OCI-LY7 (cell line): ENCODE measurements at regions not wholly inside any gene's neighbourhood (a gene's known extent, or its start where the extent isn't known, plus 50 kb on each side); places are given as distances from the start of the nearest gene placed in this dataset.
A peak's percentile ranks its signal among the peaks of the same experiment; 100 is the strongest.

Source experiments
- BruUV-seq: library from RNA; stranded (reverse); fragments of 400-500 nt; replicated peaks from 2 replicates; lab custom pipeline; 2021; lab: Mats Ljungman, UMichigan
- CTCF ChIA-PET: fragments of 300-600 bp; sonication (Branson Sonifier 250); formaldehyde crosslinking; loops from one replicate; lab custom pipeline; 2022; ENCODE audit warnings: antibody characterized with exemption; ENCODE audit not compliant: unreplicated experiment; lab: Charles Lee
- POLR2A ChIA-PET: fragments of 300-600 bp; sonication (Branson Sonifier 250); formaldehyde crosslinking; loops from one replicate; lab custom pipeline; 2022; ENCODE audit warnings: antibody characterized with exemption; lab: Charles Lee
- DNase-seq: peaks from one replicate; pipeline ENCODE4 v3.0.0-alpha.2; 2015; ENCODE audit warnings: low spot score
- H2AFZ ChIP-seq: fragments of 200-600 bp; sonication (generic), shearing (Covaris generic); 2 replicates; pipeline ENCODE4 v1.6.1; 2014; ENCODE audit warnings: mild to moderate bottlenecking, antibody characterized with exemption, low read length, moderate library complexity
- H3K27ac ChIP-seq: fragments of 200-600 bp; sonication (generic); 2 replicates; pipeline ENCODE4 v1.5.1; 2014; ENCODE audit warnings: mixed run types, low read depth, mild to moderate bottlenecking, moderate library complexity, low read length, inconsistent platforms; ENCODE audit not compliant: poor library complexity, severe bottlenecking
- H3K36me3 ChIP-seq: fragments of 200-600 bp; sonication (generic); 2 replicates; pipeline ENCODE4 v1.6.1; 2014; ENCODE audit warnings: mild to moderate bottlenecking, antibody characterized with exemption, low read length, moderate library complexity, mixed read lengths; ENCODE audit not compliant: insufficient read depth
- H3K4me1 ChIP-seq: fragments of 200-600 bp; sonication (generic); 2 replicates; pipeline ENCODE4 v1.5.1; 2014; ENCODE audit warnings: mild to moderate bottlenecking, low read length; ENCODE audit not compliant: insufficient read depth, poor library complexity, severe bottlenecking
- H3K4me2 ChIP-seq: fragments of 200-600 bp; sonication (generic); 2 replicates; pipeline ENCODE4 v1.6.1; 2014; ENCODE audit warnings: mild to moderate bottlenecking, low read length
- H3K4me3 ChIP-seq: fragments of 200-600 bp; sonication (generic); 2 replicates; pipeline ENCODE4 v1.5.1; 2014; ENCODE audit warnings: mild to moderate bottlenecking, low read depth, low read length; ENCODE audit not compliant: poor library complexity, severe bottlenecking
- H3K79me2 ChIP-seq: fragments of 200-600 bp; sonication (generic); 2 replicates; pipeline ENCODE4 v1.6.1; 2016; ENCODE audit warnings: low read depth, mild to moderate bottlenecking, low read length, moderate library complexity, mixed read lengths; ENCODE audit not compliant: insufficient read depth
- H3K9me2 ChIP-seq: fragments of 200-600 bp; sonication (generic); 2 replicates; pipeline ENCODE4 v1.6.1; 2016; ENCODE audit warnings: mild to moderate bottlenecking, low read length, mixed read lengths; ENCODE audit not compliant: insufficient read depth
- H3K9me3 ChIP-seq: fragments of 200-600 bp; sonication (generic); 2 replicates; pipeline ENCODE4 v1.6.1; 2014; ENCODE audit warnings: mild to moderate bottlenecking, mixed run types, low read length, mixed read lengths
- H4K20me1 ChIP-seq: fragments of 200-600 bp; sonication (generic); 2 replicates; pipeline ENCODE4 v1.6.1; 2014; ENCODE audit warnings: mild to moderate bottlenecking, antibody characterized with exemption, low read length, moderate library complexity, mixed read lengths; ENCODE audit not compliant: insufficient read depth
- EZH2phosphoT487 ChIP-seq: fragments of 200-600 bp; sonication (generic); IDR thresholded peaks from 2 replicates; pipeline ENCODE4 v1.6.1; 2018; ENCODE audit warnings: low read depth, borderline replicate concordance, mild to moderate bottlenecking, mixed run types, antibody characterized with exemption, low read length, moderate library complexity, mixed read lengths
- intact Hi-C: fragments of 100-400 bp; cut with micrococcal nuclease; formaldehyde crosslinking; loops from one replicate; pipeline ENCODE4 v1.10.0; 2022; ENCODE audit not compliant: unreplicated experiment
- TF ChIP-seq, protein P1 (sequence below): fragments of 200-600 bp; sonication (generic); conservative IDR thresholded peaks from 2 replicates; pipeline ENCODE4 v1.5.1; 2014; ENCODE audit warnings: mild to moderate bottlenecking, antibody characterized with exemption, low read length, moderate library complexity, mixed read lengths

DNA sequence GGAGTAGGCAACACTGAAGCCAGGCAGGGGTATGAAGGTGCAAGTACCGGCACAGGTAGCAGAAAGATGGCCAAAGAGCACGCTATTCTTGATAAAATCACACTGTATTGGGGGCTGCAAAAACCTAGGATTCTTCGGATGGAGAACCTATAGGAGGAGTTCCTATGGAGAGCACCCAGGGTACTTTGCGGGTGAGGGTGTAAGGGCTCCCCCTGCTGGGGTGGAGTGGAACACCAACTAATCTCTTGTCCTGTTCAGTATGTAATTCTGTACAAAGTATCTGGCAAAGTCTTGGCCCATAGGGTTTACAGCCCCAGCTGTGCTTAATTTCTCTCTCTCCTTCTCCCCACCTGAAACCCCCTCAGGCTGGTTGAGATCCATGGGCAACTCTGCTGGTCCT is 393.1 kb upstream of the ASIC2 start:
- H3K4me3 ChIP-seq, result no peak overlapping the region
- DNase-seq, result peak; percentile 9
- no peak overlapping the region for H2AFZ ChIP-seq
- no peak overlapping the region for H3K4me2 ChIP-seq
- H3K79me2 ChIP-seq, result no peaks in the 10 kb centered on the region
- no peaks in the 10 kb centered on the region for H3K36me3 ChIP-seq
- TF ChIP-seq, protein P1, sequence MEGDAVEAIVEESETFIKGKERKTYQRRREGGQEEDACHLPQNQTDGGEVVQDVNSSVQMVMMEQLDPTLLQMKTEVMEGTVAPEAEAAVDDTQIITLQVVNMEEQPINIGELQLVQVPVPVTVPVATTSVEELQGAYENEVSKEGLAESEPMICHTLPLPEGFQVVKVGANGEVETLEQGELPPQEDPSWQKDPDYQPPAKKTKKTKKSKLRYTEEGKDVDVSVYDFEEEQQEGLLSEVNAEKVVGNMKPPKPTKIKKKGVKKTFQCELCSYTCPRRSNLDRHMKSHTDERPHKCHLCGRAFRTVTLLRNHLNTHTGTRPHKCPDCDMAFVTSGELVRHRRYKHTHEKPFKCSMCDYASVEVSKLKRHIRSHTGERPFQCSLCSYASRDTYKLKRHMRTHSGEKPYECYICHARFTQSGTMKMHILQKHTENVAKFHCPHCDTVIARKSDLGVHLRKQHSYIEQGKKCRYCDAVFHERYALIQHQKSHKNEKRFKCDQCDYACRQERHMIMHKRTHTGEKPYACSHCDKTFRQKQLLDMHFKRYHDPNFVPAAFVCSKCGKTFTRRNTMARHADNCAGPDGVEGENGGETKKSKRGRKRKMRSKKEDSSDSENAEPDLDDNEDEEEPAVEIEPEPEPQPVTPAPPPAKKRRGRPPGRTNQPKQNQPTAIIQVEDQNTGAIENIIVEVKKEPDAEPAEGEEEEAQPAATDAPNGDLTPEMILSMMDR, result peak; percentile 80
- no peak for TF ChIP-seq EZH2phosphoT487
- no TSS peak for BruUV-seq
- H3K27ac ChIP-seq, result no peak overlapping the region
- no peaks in the 10 kb centered on the region for H3K9me3 ChIP-seq
- ChIA-PET CTCF (no interaction called here), POLR2A (no interaction called here)
- intact Hi-C loops, result no loop called here
- H3K4me1 ChIP-seq, result no peaks in the 10 kb centered on the region
- H3K9me2 ChIP-seq, result no peaks in the 10 kb centered on the region
- no peaks in the 10 kb centered on the region for H4K20me1 ChIP-seq

DNA sequence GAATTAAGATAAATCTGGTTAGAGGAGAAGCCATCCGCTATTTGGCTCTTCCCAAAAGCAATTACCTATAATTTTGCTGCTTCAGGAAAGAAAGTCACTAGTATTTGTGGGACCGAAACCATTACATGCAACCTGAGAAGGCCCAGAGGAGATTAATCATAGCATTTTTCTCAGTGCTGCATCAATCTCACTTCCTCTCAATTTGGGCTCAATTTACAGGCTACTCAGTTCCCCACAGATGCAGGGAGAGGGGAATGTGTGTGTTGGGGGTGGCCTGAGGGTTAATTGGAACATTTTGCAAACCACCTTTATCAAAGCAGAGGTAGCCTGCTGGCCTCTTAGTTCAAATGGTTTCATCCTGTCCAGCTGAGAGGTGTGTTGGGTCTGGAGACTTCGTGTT is 394.7 kb upstream of the ASIC2 start:
- no peaks in the 10 kb centered on the region for H3K4me1 ChIP-seq
- DNase-seq, result no peak
- H3K4me3 ChIP-seq, result no peak overlapping the region
- no peaks in the 10 kb centered on the region for H4K20me1 ChIP-seq
- no peak overlapping the region for H2AFZ ChIP-seq
- H3K9me2 ChIP-seq, result no peaks in the 10 kb centered on the region
- ChIA-PET CTCF (no interaction called here), POLR2A (no interaction called here)
- H3K79me2 ChIP-seq, result no peaks in the 10 kb centered on the region
- H3K4me2 ChIP-seq, result no peak overlapping the region
- no peak for TF ChIP-seq EZH2phosphoT487
- TF ChIP-seq, protein P1, result no peak
- H3K36me3 ChIP-seq, result no peaks in the 10 kb centered on the region
- BruUV-seq, result no TSS peak
- H3K9me3 ChIP-seq, result no peaks in the 10 kb centered on the region
- no peak overlapping the region for H3K27ac ChIP-seq
- intact Hi-C loops, result no loop called here

DNA sequence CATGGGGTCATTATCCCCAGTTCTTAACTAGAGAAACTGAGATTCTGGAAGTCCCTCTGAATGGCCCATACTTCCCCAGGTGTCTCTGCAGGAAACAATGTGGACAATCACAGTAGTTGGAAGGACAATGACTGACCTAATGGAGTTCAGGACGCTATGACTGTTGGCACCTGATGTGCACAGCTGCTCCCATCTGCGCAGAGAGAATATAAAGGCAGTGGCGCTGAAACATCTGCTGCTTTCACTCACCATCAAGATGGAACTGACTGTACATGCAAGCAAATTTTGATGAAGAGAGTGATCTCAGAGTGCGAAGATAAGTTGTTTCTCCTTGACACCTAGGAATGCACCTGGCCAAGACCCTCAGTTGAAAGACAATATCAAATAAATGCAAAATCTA is 395.7 kb upstream of the ASIC2 start:
- ChIA-PET CTCF (no interaction called here), POLR2A (no interaction called here)
- no peaks in the 10 kb centered on the region for H3K36me3 ChIP-seq
- H2AFZ ChIP-seq, result no peak overlapping the region
- intact Hi-C loops, result no loop called here
- H3K27ac ChIP-seq, result no peak overlapping the region
- BruUV-seq, result no TSS peak
- H3K9me2 ChIP-seq, result no peaks in the 10 kb centered on the region
- H4K20me1 ChIP-seq, result no peaks in the 10 kb centered on the region
- no peaks in the 10 kb centered on the region for H3K4me1 ChIP-seq
- H3K79me2 ChIP-seq, result no peaks in the 10 kb centered on the region
- no peak overlapping the region for H3K4me2 ChIP-seq
- no peak for DNase-seq
- no peaks in the 10 kb centered on the region for H3K9me3 ChIP-seq
- TF ChIP-seq, protein P1, result no peak
- no peak for TF ChIP-seq EZH2phosphoT487
- H3K4me3 ChIP-seq, result no peak overlapping the region
